Fibroblast of lung (primary cell): ENCODE measurements at regions not wholly inside any gene's neighbourhood (a gene's known extent, or its start where the extent isn't known, plus 50 kb on each side); places are given as distances from the start of the nearest gene placed in this dataset.

Source experiments
- CTCF ChIP-seq, 2 donors: IDR thresholded peaks in 1 of 2; conservative IDR thresholded peaks in 1 of 2; 1 replicate in 1 of 2; 2 replicates in 1 of 2; pipeline ENCODE4 v1.5.1; 2011 to 2012; ENCODE audit warnings: low read length in 2 of 2, control low read depth in 1 of 2, inconsistent platforms in 1 of 2, low read depth in 1 of 2, mild to moderate bottlenecking in 1 of 2
- EZH2 ChIP-seq: IDR thresholded peaks from 2 replicates; pipeline ENCODE4 v1.5.1; 2012; ENCODE audit warnings: low read length, control low read depth, mild to moderate bottlenecking; ENCODE audit errors: missing control alignments

- TF ChIP-seq CTCF (conservative IDR thresholded peaks at IDR 0.05 in 1 of 2, IDR thresholded peaks at IDR 0.05 in 1 of 2; ENCODE audit: low read depth in 1 of 2, low read length in 2 of 2) (no peak), EZH2 (no peak)
Measured at GRCh38 chrX:46301903-46302302, 243.3 kb downstream of the ZNF674 start.
